ENCODE measurements at regions not wholly inside any gene's neighbourhood (a gene's known extent, or its start where the extent isn't known, plus 50 kb on each side); places are given as distances from the start of the nearest gene placed in this dataset.

GRCh38 chr2:221044781-221045180, 527.3 kb downstream of the EPHA4 start:
- Histone ChIP-seq H3K9ac (ENCODE audit: insufficient read depth in 1 of 2, low read length in 2 of 2) (no peak overlapping the region), H3K4me3 (no peak overlapping the region), H3K9me3 (ENCODE audit: control insufficient read depth in 4 of 4, insufficient read depth in 3 of 4, low read length in 3 of 4) (no peaks in the 10 kb centered on the region), H3K27ac (ENCODE audit: low read depth in 1 of 2, low read length in 1 of 2) (no peak overlapping the region), H3K36me3 (ENCODE audit: control insufficient read depth in 4 of 4, insufficient read depth in 4 of 4, low read length in 4 of 4) (no peaks in the 10 kb centered on the region), H3K27me3 (ENCODE audit: control insufficient read depth in 3 of 3, insufficient read depth in 3 of 3, low read length in 2 of 3) (no peaks in the 10 kb centered on the region), H3K4me1 (ENCODE audit: control insufficient read depth in 5 of 5, insufficient read depth in 5 of 5, low read length in 5 of 5) (peaks cover 0 to 19% (median 18%) of the 10 kb centered on the region in 5 donors)
- no peak for TF ChIP-seq CTCF (IDR thresholded peaks at IDR 0.05; ENCODE audit: control extremely low read depth, extremely low read depth)
- no peak for ATAC-seq (ENCODE audit: insufficient read depth, low FRiP score)
- WGBS, 2 donors, result 95% methylated on average over 5 of the region's 5 CpGs
- DNase-seq, result no peak

DNA sequence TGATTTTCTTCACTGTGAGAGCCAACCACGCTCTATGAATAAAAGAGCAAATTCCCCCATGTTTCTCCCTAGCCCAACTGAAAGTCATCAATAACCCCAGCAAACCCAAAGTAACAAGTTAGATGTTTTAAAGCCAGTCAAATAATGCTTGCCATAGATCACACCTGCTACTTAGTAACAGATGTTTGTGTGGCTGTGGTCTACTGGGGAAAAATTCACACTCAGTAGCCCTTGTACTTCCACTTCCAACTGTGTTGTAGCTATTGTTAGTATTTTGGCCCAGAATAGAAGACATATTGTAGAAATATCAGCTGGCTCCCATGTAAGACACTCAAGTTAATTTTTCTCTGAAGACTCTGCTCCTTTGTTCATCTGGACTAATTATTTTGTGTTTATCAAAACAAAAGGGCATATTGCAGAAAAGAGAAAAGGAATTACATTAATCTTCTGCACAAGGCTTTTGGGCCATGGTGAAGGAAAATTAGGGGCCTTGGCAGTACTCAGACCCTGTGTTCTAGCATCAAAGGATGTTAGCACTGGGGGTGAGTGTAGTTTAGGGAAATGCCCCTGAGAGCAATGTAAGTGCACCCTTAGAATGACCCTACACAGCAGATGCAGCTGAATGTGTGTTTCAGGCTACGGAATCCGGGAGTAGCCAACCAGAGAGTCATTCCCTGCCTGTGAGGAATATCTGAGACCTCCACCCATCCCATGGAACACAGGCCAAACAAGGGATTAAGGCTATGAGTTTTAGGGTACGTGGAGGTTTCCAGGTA, 521.9 kb downstream of the EPHA4 start:
- no peaks in the 10 kb centered on the region for H3K36me3 ChIP-seq (ENCODE audit: control insufficient read depth in 4 of 4, insufficient read depth in 4 of 4, low read length in 4 of 4)

GRCh38 chr2:221051162-221051561, 520.9 kb downstream of the EPHA4 start:
- DNase-seq (no peak), ATAC-seq (ENCODE audit: insufficient read depth, low FRiP score) (no peak)
- H3K4me1 ChIP-seq (ENCODE audit: control insufficient read depth in 5 of 5, insufficient read depth in 5 of 5, low read length in 5 of 5), result peaks cover 0 to 26% (median 18%) of the 10 kb centered on the region in 5 donors
- no peaks in the 10 kb centered on the region for H3K9me3 ChIP-seq (ENCODE audit: control insufficient read depth in 4 of 4, insufficient read depth in 3 of 4, low read length in 3 of 4)
- no peaks in the 10 kb centered on the region for H3K27me3 ChIP-seq (ENCODE audit: control insufficient read depth in 3 of 3, insufficient read depth in 3 of 3, low read length in 2 of 3)
- no peak overlapping the region for H3K4me3 ChIP-seq
- 93 to 94% methylated on average over 8 of the region's 8 CpGs for WGBS, 2 donors
- no peaks in the 10 kb centered on the region for H3K36me3 ChIP-seq (ENCODE audit: control insufficient read depth in 4 of 4, insufficient read depth in 4 of 4, low read length in 4 of 4)
- no peak overlapping the region for H3K27ac ChIP-seq (ENCODE audit: low read depth in 1 of 2, low read length in 1 of 2)
- no peak for TF ChIP-seq CTCF (IDR thresholded peaks at IDR 0.05; ENCODE audit: control extremely low read depth, extremely low read depth)
- H3K9ac ChIP-seq (ENCODE audit: insufficient read depth in 1 of 2, low read length in 2 of 2), result no peak overlapping the region

More for the DNA sequence above, 521.9 kb downstream of the EPHA4 start:
- DNase-seq (peak in 2 of 3 donors; percentile 58 to 63), ATAC-seq (ENCODE audit: insufficient read depth, low FRiP score) (no peak)
- Histone ChIP-seq H3K27me3 (ENCODE audit: control insufficient read depth in 3 of 3, insufficient read depth in 3 of 3, low read length in 2 of 3) (no peaks in the 10 kb centered on the region), H3K9ac (ENCODE audit: insufficient read depth in 1 of 2, low read length in 2 of 2) (no peak overlapping the region), H3K9me3 (ENCODE audit: control insufficient read depth in 4 of 4, insufficient read depth in 3 of 4, low read length in 3 of 4) (no peaks in the 10 kb centered on the region), H3K4me3 (no peak overlapping the region), H3K4me1 (ENCODE audit: control insufficient read depth in 5 of 5, insufficient read depth in 5 of 5, low read length in 5 of 5) (peaks cover 0 to 26% (median 18%) of the 10 kb centered on the region in 5 donors), H3K27ac (ENCODE audit: low read depth in 1 of 2, low read length in 1 of 2) (no peak overlapping the region)
- TF ChIP-seq CTCF (IDR thresholded peaks at IDR 0.05; ENCODE audit: control extremely low read depth, extremely low read depth), result no peak
- WGBS, 2 donors, result 78 to 82% methylated on average over 4 of the region's 4 CpGs

- H3K4me3 ChIP-seq, result no peak overlapping the region
- H3K36me3 ChIP-seq (ENCODE audit: control insufficient read depth in 4 of 4, insufficient read depth in 4 of 4, low read length in 4 of 4), result no peaks in the 10 kb centered on the region
- H3K4me1 ChIP-seq (ENCODE audit: control insufficient read depth in 5 of 5, insufficient read depth in 5 of 5, low read length in 5 of 5), result no peaks in the 10 kb centered on the region
- no peaks in the 10 kb centered on the region for H3K27me3 ChIP-seq (ENCODE audit: control insufficient read depth in 3 of 3, insufficient read depth in 3 of 3, low read length in 2 of 3)
- H3K27ac ChIP-seq (ENCODE audit: low read depth in 1 of 2, low read length in 1 of 2), result no peak overlapping the region
- no peak for ATAC-seq (ENCODE audit: insufficient read depth, low FRiP score)
- H3K9me3 ChIP-seq (ENCODE audit: control insufficient read depth in 4 of 4, insufficient read depth in 3 of 4, low read length in 3 of 4), result no peaks in the 10 kb centered on the region
- H3K9ac ChIP-seq (ENCODE audit: insufficient read depth in 1 of 2, low read length in 2 of 2), result no peak overlapping the region
- no peak for DNase-seq
- no peak for TF ChIP-seq CTCF (IDR thresholded peaks at IDR 0.05; ENCODE audit: control extremely low read depth, extremely low read depth)
These were observed 511.7 kb downstream of the EPHA4 start for GRCh38 chr2:221060376-221060775.

Measured in lung (tissue), 11 donors.